OCI-LY1 (cell line): ENCODE measurements at regions not wholly inside any gene's neighbourhood (a gene's known extent, or its start where the extent isn't known, plus 50 kb on each side); places are given as distances from the start of the nearest gene placed in this dataset.

ENCODE experiments used
- H2AFZ ChIP-seq: fragments of 200-600 bp; sonication (generic), shearing (Covaris generic); 2 replicates; pipeline ENCODE4 v1.6.0; 2014; ENCODE audit warnings: antibody characterized with exemption, mild to moderate bottlenecking, low read length
- H3F3A ChIP-seq: fragments of 200-600 bp; sonication (generic), shearing (Covaris generic); 2 replicates; pipeline ENCODE4 v1.6.0; 2014; ENCODE audit warnings: mild to moderate bottlenecking, antibody characterized with exemption, low read length, moderate library complexity; ENCODE audit not compliant: insufficient read depth
- H3K27ac ChIP-seq: fragments of 200-600 bp; sonication (generic); 2 replicates; pipeline ENCODE4 v1.5.1; 2014; ENCODE audit warnings: low read length, mixed run types, mild to moderate bottlenecking, low read depth; ENCODE audit not compliant: poor library complexity, severe bottlenecking
- H3K27me3 ChIP-seq: fragments of 200-600 bp; sonication (generic); 2 replicates; pipeline ENCODE4 v1.6.0; 2014; ENCODE audit warnings: antibody characterized with exemption, mild to moderate bottlenecking, low read length, moderate library complexity; ENCODE audit not compliant: insufficient read depth
- H3K36me3 ChIP-seq: fragments of 200-600 bp; sonication (generic); 2 replicates; pipeline ENCODE4 v1.6.1; 2014; ENCODE audit warnings: mild to moderate bottlenecking, antibody characterized with exemption, low read length, moderate library complexity, mixed read lengths; ENCODE audit not compliant: insufficient read depth
- H3K4me1 ChIP-seq: fragments of 200-600 bp; sonication (generic); 2 replicates; pipeline ENCODE4 v1.5.1; 2014; ENCODE audit warnings: mild to moderate bottlenecking, low read length, moderate library complexity; ENCODE audit not compliant: insufficient read depth, severe bottlenecking
- H3K4me2 ChIP-seq: fragments of 200-600 bp; sonication (generic), shearing (Covaris generic); 2 replicates; pipeline ENCODE4 v1.6.1; 2014; ENCODE audit warnings: low read length
- H3K4me3 ChIP-seq: fragments of 200-600 bp; sonication (generic); 2 replicates; pipeline ENCODE4 v1.5.1; 2014; ENCODE audit warnings: low read length, low read depth, mild to moderate bottlenecking, mixed read lengths; ENCODE audit not compliant: poor library complexity, severe bottlenecking
- H3K79me2 ChIP-seq: fragments of 200-600 bp; shearing (Covaris generic); 2 replicates; pipeline ENCODE4 v1.6.1; 2016; ENCODE audit warnings: mixed run types, low read length, mixed read lengths; ENCODE audit not compliant: insufficient read depth
- H3K9ac ChIP-seq: fragments of 200-600 bp; sonication (generic), shearing (Covaris generic); 2 replicates; pipeline ENCODE4 v1.6.1; 2014; ENCODE audit warnings: mild to moderate bottlenecking, low read length, mixed read lengths
- H3K9me2 ChIP-seq: fragments of 200-600 bp; sonication (generic), shearing (Covaris generic); 2 replicates; pipeline ENCODE4 v1.6.1; 2014; ENCODE audit warnings: low read depth, mild to moderate bottlenecking, low read length, mixed read lengths
- H3K9me3 ChIP-seq: fragments of 200-600 bp; shearing (Covaris generic); 2 replicates; pipeline ENCODE4 v1.6.1; 2014; ENCODE audit warnings: low read length, mixed read lengths
- H4K20me1 ChIP-seq: fragments of 200-600 bp; sonication (generic), shearing (Covaris generic); 2 replicates; pipeline ENCODE4 v1.6.0; 2016; ENCODE audit warnings: mild to moderate bottlenecking, low read length; ENCODE audit not compliant: insufficient read depth
- CTCF ChIP-seq: fragments of 200-600 bp; sonication (generic), shearing (Covaris generic); IDR thresholded peaks from 2 replicates; pipeline ENCODE4 v1.5.1; 2017; ENCODE audit warnings: mild to moderate bottlenecking, antibody characterized with exemption, low read length, moderate library complexity, mixed read lengths
- EZH2 ChIP-seq: fragments of 200-600 bp; sonication (generic), shearing (Covaris generic); IDR thresholded peaks from 2 replicates; pipeline ENCODE4 v1.8.0; 2017; ENCODE audit warnings: borderline replicate concordance, mixed run types, mild to moderate bottlenecking, antibody characterized with exemption, low read length, moderate library complexity, mixed read lengths

DNA sequence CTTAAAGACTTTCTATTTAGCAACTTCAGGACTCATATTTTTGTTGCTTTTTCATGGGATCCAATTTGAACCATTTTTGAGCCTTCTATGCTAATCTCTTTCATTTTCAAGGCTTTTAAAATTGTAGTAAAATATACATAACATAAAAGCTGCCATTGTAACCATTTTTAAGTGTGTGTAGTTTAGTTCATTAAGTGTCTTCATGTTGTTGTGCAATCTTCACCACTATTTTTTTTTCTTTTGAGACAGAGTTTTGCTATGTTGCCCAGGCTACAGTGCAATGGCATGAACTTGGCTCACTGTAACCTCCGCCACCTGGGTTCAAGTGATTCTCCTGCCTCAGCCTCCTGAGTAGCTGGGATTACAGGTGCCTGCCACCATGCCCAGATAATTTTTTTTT lies 451.6 kb downstream of the TMEM114 start:
- TF ChIP-seq EZH2 (no peak), CTCF (no peak)
- H4K20me1 ChIP-seq = no peaks in the 10 kb centered on the region
- no peak overlapping the region for H2AFZ ChIP-seq
- no peaks in the 10 kb centered on the region for H3K27me3 ChIP-seq
- H3K9me2 ChIP-seq = no peaks in the 10 kb centered on the region
- H3K4me3 ChIP-seq = no peak overlapping the region
- no peak overlapping the region for H3K9ac ChIP-seq
- no peak overlapping the region for H3K27ac ChIP-seq
- H3K9me3 ChIP-seq = no peaks in the 10 kb centered on the region
- no peaks in the 10 kb centered on the region for H3K36me3 ChIP-seq
- H3K4me2 ChIP-seq = no peak overlapping the region
- no peaks in the 10 kb centered on the region for H3K4me1 ChIP-seq
- H3K79me2 ChIP-seq = no peaks in the 10 kb centered on the region
- H3F3A ChIP-seq = no peaks in the 10 kb centered on the region

DNA sequence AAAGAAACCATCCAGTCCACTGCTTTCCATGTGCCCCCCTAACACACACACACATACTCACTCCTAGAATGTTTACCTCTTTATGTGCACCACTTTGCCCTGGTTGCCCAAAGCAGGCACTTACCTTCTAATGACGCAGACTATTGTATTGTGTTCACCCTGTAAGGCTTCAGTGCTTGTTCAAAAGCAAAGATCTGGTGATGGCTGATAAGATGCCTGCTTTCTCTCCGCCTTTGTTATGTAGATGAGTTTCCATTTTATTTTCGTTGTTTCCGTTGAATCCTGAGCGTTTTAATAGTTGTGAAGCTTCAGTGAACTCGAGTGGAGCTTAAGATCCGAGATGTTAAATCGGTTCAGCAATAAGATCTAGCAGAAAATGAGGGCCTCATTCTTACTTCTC lies 452.7 kb downstream of the TMEM114 start:
- Histone ChIP-seq H3K27ac (no peak overlapping the region), H3K4me2 (no peak overlapping the region), H3K36me3 (no peaks in the 10 kb centered on the region), H3K4me3 (no peak overlapping the region), H3K4me1 (no peaks in the 10 kb centered on the region), H3K9ac (no peak overlapping the region), H3F3A (no peaks in the 10 kb centered on the region), H3K79me2 (no peaks in the 10 kb centered on the region), H4K20me1 (no peaks in the 10 kb centered on the region), H3K9me2 (no peaks in the 10 kb centered on the region), H3K9me3 (no peaks in the 10 kb centered on the region), H2AFZ (no peak overlapping the region), H3K27me3 (no peaks in the 10 kb centered on the region)
- TF ChIP-seq EZH2 = no peak
- no peak for TF ChIP-seq CTCF

- Histone ChIP-seq H3F3A (no peaks in the 10 kb centered on the region), H3K27me3 (no peaks in the 10 kb centered on the region), H3K9ac (no peak overlapping the region), H3K4me2 (no peak overlapping the region), H2AFZ (no peak overlapping the region), H3K9me3 (no peaks in the 10 kb centered on the region), H3K27ac (no peak overlapping the region), H3K9me2 (no peaks in the 10 kb centered on the region), H3K4me1 (no peaks in the 10 kb centered on the region), H3K4me3 (no peak overlapping the region), H3K79me2 (no peaks in the 10 kb centered on the region), H3K36me3 (no peaks in the 10 kb centered on the region), H4K20me1 (no peaks in the 10 kb centered on the region)
- no peak for TF ChIP-seq EZH2
- no peak for TF ChIP-seq CTCF
Measured at GRCh38 chr16:8130197-8130596, 460.1 kb downstream of the TMEM114 start.
